ENCODE measurements at regions not wholly inside any gene's neighbourhood (a gene's known extent, or its start where the extent isn't known, plus 50 kb on each side); places are given as distances from the start of the nearest gene placed in this dataset.

DNA sequence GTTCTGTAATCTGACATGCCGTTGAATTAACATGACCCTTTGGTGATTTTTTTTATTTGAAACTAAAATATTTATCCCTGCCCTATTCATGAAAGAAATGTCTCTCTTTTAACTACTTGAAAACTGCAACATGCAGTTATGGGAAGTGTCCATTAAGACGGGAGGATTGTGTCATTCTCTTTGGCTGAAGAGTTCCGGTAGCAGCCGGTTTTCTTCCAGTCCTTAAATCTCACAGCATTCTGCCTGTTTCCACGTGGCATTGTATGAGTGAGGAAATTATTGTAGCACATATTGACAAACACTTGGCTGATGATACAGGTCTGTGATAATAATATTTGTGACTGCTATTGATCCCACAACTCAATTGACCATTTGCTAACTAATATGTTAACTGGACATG is 509.6 kb upstream of the POU3F3 start:
- DNase-seq, result no peak
- 60 to 69% (median 64%) methylated on average over 5 of the region's 5 CpGs for WGBS, 4 donors
- TF ChIP-seq, protein P1, sequence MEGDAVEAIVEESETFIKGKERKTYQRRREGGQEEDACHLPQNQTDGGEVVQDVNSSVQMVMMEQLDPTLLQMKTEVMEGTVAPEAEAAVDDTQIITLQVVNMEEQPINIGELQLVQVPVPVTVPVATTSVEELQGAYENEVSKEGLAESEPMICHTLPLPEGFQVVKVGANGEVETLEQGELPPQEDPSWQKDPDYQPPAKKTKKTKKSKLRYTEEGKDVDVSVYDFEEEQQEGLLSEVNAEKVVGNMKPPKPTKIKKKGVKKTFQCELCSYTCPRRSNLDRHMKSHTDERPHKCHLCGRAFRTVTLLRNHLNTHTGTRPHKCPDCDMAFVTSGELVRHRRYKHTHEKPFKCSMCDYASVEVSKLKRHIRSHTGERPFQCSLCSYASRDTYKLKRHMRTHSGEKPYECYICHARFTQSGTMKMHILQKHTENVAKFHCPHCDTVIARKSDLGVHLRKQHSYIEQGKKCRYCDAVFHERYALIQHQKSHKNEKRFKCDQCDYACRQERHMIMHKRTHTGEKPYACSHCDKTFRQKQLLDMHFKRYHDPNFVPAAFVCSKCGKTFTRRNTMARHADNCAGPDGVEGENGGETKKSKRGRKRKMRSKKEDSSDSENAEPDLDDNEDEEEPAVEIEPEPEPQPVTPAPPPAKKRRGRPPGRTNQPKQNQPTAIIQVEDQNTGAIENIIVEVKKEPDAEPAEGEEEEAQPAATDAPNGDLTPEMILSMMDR (IDR thresholded peaks at IDR 0.05), result no peak
- no peak for TF ChIP-seq POLR2A (IDR thresholded peaks at IDR 0.05)
- intact Hi-C loops (cut with DNase I), result no loop called here
- H3K9me3 ChIP-seq, result peaks cover 0 to 7% (median 0%) of the 10 kb centered on the region in 12 donors
- no peaks in the 10 kb centered on the region for H3K36me3 ChIP-seq
- peaks cover 0 to 19% (median 0%) of the 10 kb centered on the region in 9 donors for H3K27me3 ChIP-seq
- no peak for ATAC-seq
- no peak overlapping the region for H3K4me3 ChIP-seq
- no peaks in the 10 kb centered on the region for H3K4me1 ChIP-seq
- no peak overlapping the region for H3K27ac ChIP-seq

DNA sequence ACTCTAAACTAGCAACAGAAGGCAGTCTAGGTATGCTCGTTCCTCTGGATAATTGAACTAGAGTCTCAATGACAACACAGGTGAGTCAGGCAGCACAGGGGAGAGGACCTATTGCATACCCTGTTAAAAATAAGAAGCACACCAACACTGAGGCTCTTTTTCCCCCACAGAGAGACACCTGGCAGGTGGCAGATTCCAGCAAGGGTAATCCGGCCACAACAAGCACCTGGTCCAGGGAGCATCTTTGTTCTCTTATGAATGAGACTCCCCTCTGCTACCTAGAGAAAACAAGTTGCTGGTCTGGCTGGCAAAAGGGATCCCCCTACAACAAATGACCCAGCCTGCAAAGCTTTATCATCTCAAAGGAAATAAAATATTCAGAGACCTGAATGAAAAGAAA is 508.9 kb upstream of the POU3F3 start:
- intact Hi-C loops (cut with DNase I), result no loop called here
- Histone ChIP-seq H3K27me3 (peaks cover 0 to 19% (median 0%) of the 10 kb centered on the region in 9 donors), H3K36me3 (no peaks in the 10 kb centered on the region), H3K4me3 (no peak overlapping the region), H3K27ac (no peak overlapping the region), H3K9me3 (peaks cover 0 to 7% (median 0%) of the 10 kb centered on the region in 12 donors), H3K4me1 (no peaks in the 10 kb centered on the region)
- no peak for DNase-seq
- no peak for ATAC-seq
- TF ChIP-seq, protein P1 (IDR thresholded peaks at IDR 0.05), result no peak
- no peak for TF ChIP-seq POLR2A (IDR thresholded peaks at IDR 0.05)
- WGBS, 4 donors, result 68 to 74% (median 71%) methylated on average over 2 of the region's 2 CpGs

DNA sequence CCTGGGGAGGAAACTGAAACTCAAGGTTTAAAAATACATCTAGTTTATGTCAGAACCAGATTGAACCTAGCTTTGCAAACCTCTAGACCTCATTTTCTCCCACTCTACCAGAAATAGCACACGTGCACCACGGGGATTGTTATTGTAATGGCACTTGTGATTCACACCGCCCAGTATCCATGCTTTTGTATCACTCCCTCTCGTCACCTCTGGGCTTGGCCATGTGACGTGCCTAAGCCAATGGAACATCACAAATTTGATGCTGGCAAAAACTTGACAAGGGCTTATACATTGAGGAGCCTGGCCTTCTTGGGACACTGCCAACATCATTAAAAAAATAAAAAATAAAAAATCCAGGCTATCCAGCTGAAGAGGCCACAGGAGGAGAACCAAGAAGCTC is 495.8 kb upstream of the POU3F3 start:
- intact Hi-C loops (cut with DNase I), result no loop called here
- no peak overlapping the region for H3K4me3 ChIP-seq
- 60 to 69% (median 66%) methylated on average over 5 of the region's 5 CpGs for WGBS, 4 donors

DNA sequence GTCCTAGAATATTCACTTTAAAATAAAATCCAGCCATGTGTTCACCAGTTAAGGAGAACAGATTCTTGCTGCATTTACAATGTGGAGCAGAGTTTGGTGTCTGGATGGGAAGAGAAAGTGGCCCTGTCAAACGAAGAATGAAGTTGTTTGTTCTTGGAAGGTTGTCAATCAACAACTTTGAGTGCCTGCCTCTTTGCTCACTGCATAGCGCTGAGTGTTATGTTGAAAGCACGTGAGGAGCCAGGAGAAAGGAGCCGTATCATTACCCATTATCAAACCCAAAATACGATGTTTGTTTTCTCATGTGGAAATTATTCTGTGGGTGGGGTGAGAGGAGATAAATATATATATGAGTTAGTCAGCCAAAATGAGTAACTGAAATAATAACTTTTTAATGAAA is 492.5 kb upstream of the POU3F3 start:
- no peak for ATAC-seq
- intact Hi-C loops (cut with DNase I), result no loop called here
- no peaks in the 10 kb centered on the region for H3K4me1 ChIP-seq
- 39 to 50% (median 47%) methylated on average over 5 of the region's 5 CpGs for WGBS, 4 donors
- H3K27me3 ChIP-seq, result peaks cover 0 to 3% (median 0%) of the 10 kb centered on the region in 9 donors
- TF ChIP-seq POLR2A (IDR thresholded peaks at IDR 0.05), result no peak
- TF ChIP-seq, protein P1 (IDR thresholded peaks at IDR 0.05), result no peak
- H3K27ac ChIP-seq, result no peak overlapping the region
- no peak for DNase-seq
- H3K9me3 ChIP-seq, result no peaks in the 10 kb centered on the region
- H3K36me3 ChIP-seq, result no peaks in the 10 kb centered on the region
- H3K4me3 ChIP-seq, result no peak overlapping the region

More for the DNA sequence above, 495.8 kb upstream of the POU3F3 start:
- no peak for DNase-seq
- H3K27ac ChIP-seq, result no peak overlapping the region
- no peaks in the 10 kb centered on the region for H3K36me3 ChIP-seq
- peaks cover 0 to 9% (median 0%) of the 10 kb centered on the region in 9 donors for H3K27me3 ChIP-seq
- no peaks in the 10 kb centered on the region for H3K4me1 ChIP-seq
- TF ChIP-seq POLR2A (IDR thresholded peaks at IDR 0.05), result no peak
- TF ChIP-seq, protein P1 (IDR thresholded peaks at IDR 0.05), result no peak
- H3K9me3 ChIP-seq, result no peaks in the 10 kb centered on the region
- ATAC-seq, result no peak
